Tibial artery (tissue), 4 donors: ENCODE measurements at regions not wholly inside any gene's neighbourhood (a gene's known extent, or its start where the extent isn't known, plus 50 kb on each side); places are given as distances from the start of the nearest gene placed in this dataset.

Experiments
- DNase-seq, 2 donors: peaks; one replicate each; pipeline ENCODE4 v3.0.0-alpha.2; 2019
- H3K27ac ChIP-seq, 2 donors: fragments of 200-600 bp; sonication (generic) in 1 of 2; 1 replicate in 1 of 2; 2 replicates in 1 of 2; pipeline ENCODE4 v1.5.1; 2018 to 2019; ENCODE audit warnings: mild to moderate bottlenecking in 1 of 2
- H3K27me3 ChIP-seq, 2 donors: fragments of 200-600 bp; sonication (generic) in 1 of 2; one replicate each; pipeline versions ENCODE4 v1.5.1 to v1.6.0; 2016 to 2019
- H3K36me3 ChIP-seq, 3 donors: fragments of 200-600 bp; sonication (generic) in 2 of 3; one replicate each; pipeline ENCODE4 v1.5.1; 2016 to 2019; ENCODE audit warnings: mild to moderate bottlenecking in 2 of 3
- H3K4me1 ChIP-seq, 4 donors: fragments of 200-600 bp; sonication (generic) in 2 of 4; 1 replicate in 3 of 4; 2 replicates in 1 of 4; pipeline ENCODE4 v1.5.1; 2016 to 2019
- H3K4me3 ChIP-seq, 2 donors: fragments of 200-600 bp; sonication (generic) in 1 of 2; 1 replicate in 1 of 2; 2 replicates in 1 of 2; pipeline ENCODE4 v1.5.1; 2018 to 2019; ENCODE audit warnings: mild to moderate bottlenecking in 2 of 2
- H3K9me3 ChIP-seq, 3 donors: fragments of 200-600 bp; sonication (generic) in 1 of 3; one replicate each; pipeline ENCODE4 v1.5.1; 2016 to 2019
- intact Hi-C: fragments of 100-400 bp; cut with DNase I; formaldehyde crosslinking; loops from one replicate; pipeline ENCODE4 v1.15.0; 2023; ENCODE audit warnings: low total_unique reads
- TF ChIP-seq, protein P1 (sequence below), 2 experiments: fragments of 200-600 bp in 1 of 2; fragments of 450-650 bp in 1 of 2; IDR thresholded peaks; one replicate each; pipeline ENCODE4 v1.5.1; 2017 to 2019; ENCODE audit warnings: antibody characterized with exemption in 2 of 2, mild to moderate bottlenecking in 1 of 2, moderate library complexity in 1 of 2

DNA sequence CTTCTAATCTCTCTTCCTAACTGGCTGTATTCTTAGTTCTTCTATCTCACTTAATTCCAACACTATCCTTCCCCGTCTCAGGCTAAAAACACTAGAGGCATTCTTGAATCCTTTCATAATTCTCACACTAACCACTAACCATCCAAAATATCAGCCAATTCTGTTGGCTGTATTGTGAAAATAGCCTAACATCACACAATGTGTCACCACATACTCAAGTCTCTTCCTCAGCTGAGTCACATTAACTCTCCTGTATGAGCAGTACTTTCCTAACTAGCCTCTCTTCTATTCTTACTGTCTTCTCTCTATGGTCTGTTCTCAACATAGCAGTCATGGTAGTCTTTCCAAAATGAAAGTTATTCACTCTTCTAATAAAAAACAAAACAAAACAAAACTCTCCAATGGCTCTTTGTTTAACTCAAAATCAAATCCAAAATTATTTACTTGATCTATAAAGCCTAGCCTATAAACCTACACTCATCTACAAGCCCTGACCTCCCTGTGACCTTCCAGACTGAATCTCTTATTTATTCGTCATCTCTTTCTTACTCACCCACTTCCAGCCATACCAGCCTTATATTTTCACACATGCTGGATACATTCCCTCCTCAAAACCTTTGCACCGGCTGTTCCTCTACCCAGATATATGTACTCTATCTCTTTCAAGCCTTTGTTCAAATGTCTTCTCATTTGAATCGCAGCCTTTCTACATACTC is 445.9 kb downstream of the TLL1 start:
- Histone ChIP-seq H3K36me3 (no peaks in the 10 kb centered on the region), H3K4me3 (no peak overlapping the region), H3K27ac (no peak overlapping the region), H3K4me1 (no peaks in the 10 kb centered on the region), H3K27me3 (no peaks in the 10 kb centered on the region), H3K9me3 (no peaks in the 10 kb centered on the region)
- DNase-seq: no peak
- TF ChIP-seq, protein P1, sequence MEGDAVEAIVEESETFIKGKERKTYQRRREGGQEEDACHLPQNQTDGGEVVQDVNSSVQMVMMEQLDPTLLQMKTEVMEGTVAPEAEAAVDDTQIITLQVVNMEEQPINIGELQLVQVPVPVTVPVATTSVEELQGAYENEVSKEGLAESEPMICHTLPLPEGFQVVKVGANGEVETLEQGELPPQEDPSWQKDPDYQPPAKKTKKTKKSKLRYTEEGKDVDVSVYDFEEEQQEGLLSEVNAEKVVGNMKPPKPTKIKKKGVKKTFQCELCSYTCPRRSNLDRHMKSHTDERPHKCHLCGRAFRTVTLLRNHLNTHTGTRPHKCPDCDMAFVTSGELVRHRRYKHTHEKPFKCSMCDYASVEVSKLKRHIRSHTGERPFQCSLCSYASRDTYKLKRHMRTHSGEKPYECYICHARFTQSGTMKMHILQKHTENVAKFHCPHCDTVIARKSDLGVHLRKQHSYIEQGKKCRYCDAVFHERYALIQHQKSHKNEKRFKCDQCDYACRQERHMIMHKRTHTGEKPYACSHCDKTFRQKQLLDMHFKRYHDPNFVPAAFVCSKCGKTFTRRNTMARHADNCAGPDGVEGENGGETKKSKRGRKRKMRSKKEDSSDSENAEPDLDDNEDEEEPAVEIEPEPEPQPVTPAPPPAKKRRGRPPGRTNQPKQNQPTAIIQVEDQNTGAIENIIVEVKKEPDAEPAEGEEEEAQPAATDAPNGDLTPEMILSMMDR (IDR thresholded peaks at IDR 0.05): no peak
- intact Hi-C loops: no loop called here

- TF ChIP-seq, protein P1 (IDR thresholded peaks at IDR 0.05): no peak
- Histone ChIP-seq H3K27me3 (no peaks in the 10 kb centered on the region), H3K9me3 (no peaks in the 10 kb centered on the region), H3K4me1 (no peaks in the 10 kb centered on the region), H3K36me3 (no peaks in the 10 kb centered on the region), H3K27ac (no peak overlapping the region), H3K4me3 (no peak overlapping the region)
- intact Hi-C loops: loop anchor here (10.0 kb wide), 1 partner anchor 272 kb away; no protein-coding TSS in a partner anchor
- DNase-seq: no peak
Measured at GRCh38 chr4:166323250-166323649, 450.2 kb downstream of the TLL1 start.

- H3K9me3 ChIP-seq: no peaks in the 10 kb centered on the region
- no peak overlapping the region for H3K4me3 ChIP-seq
- H3K4me1 ChIP-seq: no peaks in the 10 kb centered on the region
- intact Hi-C loops: loop anchor here (10.0 kb wide), 1 partner anchor 270 kb away; no protein-coding TSS in a partner anchor
- TF ChIP-seq, protein P1 (IDR thresholded peaks at IDR 0.05): peak; percentile 25 to 37
- no peak overlapping the region for H3K27ac ChIP-seq
- no peak for DNase-seq
- no peaks in the 10 kb centered on the region for H3K27me3 ChIP-seq
- no peaks in the 10 kb centered on the region for H3K36me3 ChIP-seq
Measured at GRCh38 chr4:166324321-166324720, 451.3 kb downstream of the TLL1 start.

DNA sequence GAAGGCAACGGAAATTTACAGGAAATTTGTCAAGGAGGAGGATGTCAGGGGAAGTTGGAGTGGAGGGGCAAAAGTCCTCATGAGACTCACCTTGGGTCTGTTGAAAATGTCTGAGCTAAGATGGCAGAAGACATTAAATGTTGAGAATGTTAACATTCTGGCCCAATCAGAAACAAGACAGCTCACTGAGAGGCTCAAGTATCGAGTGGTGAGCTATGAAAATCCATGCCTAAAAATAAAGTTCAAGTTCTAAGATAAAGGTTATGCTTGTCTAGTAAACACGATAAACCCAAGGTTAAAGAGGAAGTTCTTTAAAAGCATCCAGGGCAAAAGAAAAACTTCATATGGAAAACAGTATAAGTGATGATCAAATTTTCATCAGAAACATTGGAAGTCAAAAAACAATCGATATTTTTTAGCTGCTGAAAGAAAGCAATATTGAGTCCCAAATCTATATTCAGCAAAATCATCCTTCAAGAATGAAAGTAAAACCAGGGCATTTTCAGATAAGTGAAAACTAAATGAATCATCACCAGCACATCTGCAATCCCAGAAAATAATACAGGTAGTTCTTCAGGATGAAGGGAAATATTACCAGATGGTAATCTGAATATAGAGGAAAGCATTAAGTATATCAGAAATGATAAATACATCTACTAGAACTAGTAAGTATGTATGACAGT is 462.4 kb downstream of the TLL1 start:
- intact Hi-C loops: no loop called here
- H3K36me3 ChIP-seq: no peaks in the 10 kb centered on the region
- TF ChIP-seq, protein P1 (IDR thresholded peaks at IDR 0.05): no peak

DNA sequence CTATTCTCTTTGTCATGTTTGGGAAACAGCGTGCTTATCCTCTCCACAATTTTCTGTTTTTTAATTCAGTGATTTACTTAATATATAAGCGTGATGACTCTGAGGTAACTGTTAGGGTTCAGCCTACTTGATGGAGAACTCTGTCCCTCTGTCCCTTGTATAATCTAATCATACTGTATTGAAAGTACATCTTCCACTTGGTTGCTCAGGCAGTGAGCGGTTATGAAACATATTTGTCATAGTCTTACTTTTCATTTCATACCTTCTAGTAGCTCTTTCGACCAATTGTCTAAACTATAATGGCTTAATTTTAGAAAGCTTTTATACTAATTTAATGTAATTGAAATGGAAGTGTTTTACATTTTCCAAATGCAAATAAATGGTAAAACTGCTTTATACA is 469.0 kb downstream of the TLL1 start:
- H3K27ac ChIP-seq: no peak overlapping the region
- TF ChIP-seq, protein P1 (IDR thresholded peaks at IDR 0.05): no peak
- no peak for DNase-seq
- intact Hi-C loops: no loop called here
- H3K4me3 ChIP-seq: no peak overlapping the region
- H3K4me1 ChIP-seq: no peaks in the 10 kb centered on the region
- H3K9me3 ChIP-seq: no peaks in the 10 kb centered on the region
- H3K27me3 ChIP-seq: no peaks in the 10 kb centered on the region
- H3K36me3 ChIP-seq: no peaks in the 10 kb centered on the region

More for the DNA sequence above, 462.4 kb downstream of the TLL1 start:
- Histone ChIP-seq H3K27ac (no peak overlapping the region), H3K4me3 (no peak overlapping the region), H3K4me1 (no peaks in the 10 kb centered on the region), H3K9me3 (no peaks in the 10 kb centered on the region), H3K27me3 (no peaks in the 10 kb centered on the region)
- no peak for DNase-seq
